ENCODE measurements at regions not wholly inside any gene's neighbourhood (a gene's known extent, or its start where the extent isn't known, plus 50 kb on each side); places are given as distances from the start of the nearest gene placed in this dataset.
A peak's percentile ranks its signal among the peaks of the same experiment; 100 is the strongest.
"Not testable (repeated sequence)": the region's sequence is repeated elsewhere in the genome, so short reads cannot be mapped to it uniquely, and the experiment has no call there.

GRCh38 chr6:118718903-118719302 is 67.5 kb upstream of the CEP85L start:
- DNase-seq: no peak

GRCh38 chr6:118718297-118718696 is 66.9 kb upstream of the CEP85L start:
- DNase-seq: no peak

- DNase-seq: no peak
Observed at GRCh38 chr6:118717106-118717505, 65.7 kb upstream of the CEP85L start.

DNA sequence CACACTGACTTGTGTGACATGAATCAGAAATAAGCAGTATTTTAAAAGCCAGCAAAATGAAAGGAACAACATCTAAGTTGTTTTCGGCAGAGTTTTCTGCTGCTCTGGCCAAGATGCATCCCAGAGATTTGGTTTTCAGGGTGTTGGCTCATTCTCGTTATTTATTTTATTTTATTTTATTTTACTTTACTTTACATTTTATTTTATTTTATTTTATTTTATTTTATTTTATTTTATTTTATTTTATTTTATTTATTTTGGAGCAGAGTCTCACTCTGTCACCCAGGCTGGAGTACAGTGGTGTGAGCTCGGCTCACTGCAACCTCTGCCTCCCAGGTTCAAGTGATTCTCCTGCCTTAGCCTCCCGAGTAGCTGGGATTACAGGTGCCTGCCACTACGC is 64.5 kb upstream of the CEP85L start:
- DNase-seq: not testable (repeated sequence)

DNA sequence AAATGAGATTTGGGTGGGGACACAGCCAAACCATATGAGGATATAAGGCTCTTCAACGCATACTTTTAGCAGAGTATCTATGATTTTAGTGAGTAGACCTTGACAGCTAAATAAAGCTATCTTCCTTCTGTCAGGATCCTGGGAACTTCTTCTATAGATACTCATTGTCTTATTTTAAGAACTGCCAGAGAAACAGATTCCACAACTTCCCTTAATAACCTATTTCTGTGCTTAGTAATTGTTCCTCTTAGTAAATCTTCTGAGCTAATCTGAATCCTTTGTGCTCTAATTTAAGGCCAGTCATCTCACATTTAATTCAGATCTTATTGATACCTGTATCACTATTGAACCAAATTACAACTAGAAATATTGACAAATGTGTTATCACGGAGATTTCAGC is 64.0 kb upstream of the CEP85L start:
- DNase-seq: no peak

DNA sequence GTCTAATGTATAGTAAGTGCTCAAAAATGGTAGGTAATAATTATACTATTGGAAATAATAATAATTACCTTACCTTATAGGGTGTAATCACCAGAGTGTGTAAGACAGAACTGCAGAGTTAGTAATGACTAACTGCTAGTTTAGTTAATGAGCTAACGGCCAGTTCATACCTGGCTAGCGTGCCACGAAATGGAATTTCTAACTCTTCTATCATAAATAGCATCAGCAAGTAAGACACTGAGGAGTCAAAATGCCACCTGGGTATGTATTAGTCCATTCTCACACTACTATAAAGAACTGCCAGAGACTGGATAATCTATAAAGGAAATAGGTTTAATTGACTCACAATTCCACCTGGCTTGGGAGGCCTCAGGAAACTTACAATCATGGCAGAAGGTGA is 63.4 kb upstream of the CEP85L start:
- no peak for DNase-seq

GRCh38 chr6:118712969-118713368 is 61.6 kb upstream of the CEP85L start:
- no peak for DNase-seq

GRCh38 chr6:118710616-118711015 is 59.2 kb upstream of the CEP85L start:
- no peak for DNase-seq

DNA sequence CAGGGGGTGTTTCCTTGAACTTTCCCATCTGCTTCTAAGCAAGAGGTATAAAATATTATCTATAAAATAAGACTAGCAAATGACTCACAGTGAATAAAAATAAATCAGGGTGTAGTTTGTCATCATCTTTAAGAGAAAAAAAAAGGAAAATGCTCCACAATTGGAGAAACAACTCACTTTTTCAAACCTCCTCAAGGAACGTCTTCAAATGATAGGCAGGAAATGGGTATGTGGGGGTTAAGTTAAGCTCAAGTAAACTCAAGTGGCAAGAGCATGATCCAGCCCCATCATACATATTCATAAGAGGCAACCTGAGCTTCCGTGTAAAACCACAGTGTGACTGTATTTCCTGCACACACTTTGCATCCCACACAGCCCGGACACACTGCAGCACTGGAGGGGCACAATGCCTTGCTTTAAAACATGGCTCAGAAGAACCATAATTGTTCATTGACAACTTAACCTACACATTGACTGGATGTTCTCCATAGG is 58.5 kb upstream of the CEP85L start:
- DNase-seq: peak; percentile 65

DNA sequence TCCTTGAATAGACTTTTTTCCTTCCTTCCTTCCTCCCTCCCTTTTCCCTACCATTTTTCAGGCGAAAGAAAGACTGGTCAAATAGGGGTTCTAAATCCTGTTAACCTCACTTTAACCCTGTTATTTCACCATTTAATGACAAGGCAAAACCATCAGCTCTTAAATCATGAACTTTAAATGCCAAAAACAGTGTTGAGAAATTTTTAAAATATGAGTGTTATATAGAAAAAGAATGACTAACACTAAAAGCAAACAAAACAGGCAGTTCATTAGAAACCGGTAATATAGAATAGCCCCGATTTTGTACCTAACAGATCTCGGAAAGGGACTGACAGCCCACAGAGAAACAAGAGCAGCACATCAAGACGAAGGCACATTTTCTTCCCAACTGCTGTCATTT is 57.4 kb upstream of the CEP85L start:
- DNase-seq: no peak

DNA sequence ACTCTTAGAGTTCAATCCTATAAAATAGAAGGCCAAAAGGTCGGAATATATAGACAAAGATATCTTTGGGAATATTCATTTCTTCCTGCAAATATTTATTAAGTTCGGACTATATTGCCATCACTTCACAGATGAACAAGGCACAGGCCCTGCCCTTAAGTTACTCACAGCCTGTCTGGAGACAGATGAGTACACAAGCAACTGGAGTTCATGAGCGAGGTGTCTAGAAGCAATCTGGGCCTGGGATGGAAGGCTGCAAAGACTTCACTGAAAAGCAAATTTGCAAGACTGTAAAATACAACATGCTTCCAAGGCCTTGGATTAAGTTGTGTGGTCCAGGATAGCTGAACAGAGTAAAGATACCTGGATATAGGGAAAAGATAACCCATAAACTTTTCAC is 56.7 kb upstream of the CEP85L start:
- DNase-seq: no peak

- DNase-seq: no peak
Observed at GRCh38 chr6:118706702-118707101, 55.3 kb upstream of the CEP85L start.

DNA sequence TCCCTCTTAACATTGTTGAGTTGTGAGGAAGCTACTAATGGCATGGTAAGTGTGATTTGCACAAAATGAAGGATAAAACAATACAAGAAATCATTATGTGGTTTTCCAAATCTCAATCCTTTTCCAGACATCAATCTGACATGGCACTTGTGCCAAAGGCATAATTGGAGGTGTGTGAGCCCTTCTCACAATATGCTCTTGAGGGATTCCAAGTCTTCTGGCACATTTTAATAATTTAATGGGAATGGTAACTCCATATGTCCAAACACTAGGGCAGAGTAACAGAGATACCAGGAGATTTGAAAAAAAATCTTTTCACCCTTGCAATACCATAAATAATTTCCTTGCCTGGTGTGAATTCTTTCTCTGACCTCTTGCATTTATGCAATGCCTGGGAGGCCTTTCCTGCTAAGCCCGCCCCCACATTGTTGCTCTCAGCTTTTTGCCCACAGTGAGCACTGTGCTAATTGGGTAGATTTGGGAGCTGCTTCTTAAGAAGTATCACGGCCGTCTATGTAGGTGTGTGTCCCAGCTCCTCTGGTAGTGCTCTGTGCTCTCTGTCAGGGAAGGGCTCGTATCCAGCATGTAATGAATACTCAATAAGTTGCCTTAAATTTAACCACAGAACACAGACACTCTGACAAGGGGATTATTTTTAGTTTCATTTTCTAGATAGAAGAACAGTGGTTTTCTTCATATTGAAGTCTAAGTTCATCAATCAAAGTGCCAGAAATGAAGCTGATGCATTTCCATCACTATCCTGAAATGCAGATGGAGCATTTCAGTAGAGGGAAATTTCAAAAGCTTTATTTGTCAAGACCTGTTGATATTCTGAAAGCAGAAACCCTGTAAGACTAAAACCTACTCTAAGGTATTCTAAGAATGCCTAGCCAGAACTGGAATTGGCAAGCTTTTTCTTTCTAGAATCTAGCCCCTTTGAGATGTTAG is 54.4 kb upstream of the CEP85L start:
- DNase-seq: no peak

- no peak for DNase-seq
Observed at GRCh38 chr6:118704915-118705314, 53.5 kb upstream of the CEP85L start.

DNA sequence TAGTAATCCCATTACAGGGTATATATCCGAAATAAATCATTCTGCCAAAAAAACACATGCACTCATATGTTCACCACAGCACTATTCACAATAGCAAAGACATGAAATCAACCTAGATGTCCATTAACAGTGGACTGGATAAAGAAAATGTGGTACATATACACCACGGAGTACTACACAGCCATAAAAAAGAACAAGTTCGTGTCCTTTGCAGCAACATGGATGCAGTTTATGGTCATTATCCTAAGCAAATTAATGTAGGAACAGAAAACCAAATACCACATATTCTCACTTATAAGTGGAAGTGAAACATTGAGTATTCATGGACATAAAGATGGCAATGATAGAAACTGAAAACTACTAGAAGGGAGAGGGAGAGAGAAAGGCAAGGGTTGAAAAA is 49.9 kb upstream of the CEP85L start:
- DNase-seq: not testable (repeated sequence)

All from KG1 (cell line).